ENCODE measurements at regions not wholly inside any gene's neighbourhood (a gene's known extent, or its start where the extent isn't known, plus 50 kb on each side); places are given as distances from the start of the nearest gene placed in this dataset.

GRCh38 chr1:115492019-115492595, 149.7 kb upstream of the VANGL1 start:
- H3K36me3 ChIP-seq = no peaks in the 10 kb centered on the region
- TF ChIP-seq EP300 (IDR thresholded peaks at IDR 0.05) (no peak), POLR2A (IDR thresholded peaks at IDR 0.05) (no peak), CTCF (IDR thresholded peaks at IDR 0.05) (no peak)
- H3K4me1 ChIP-seq = no peaks in the 10 kb centered on the region
- no peaks in the 10 kb centered on the region for H3K9me3 ChIP-seq
- H3K27me3 ChIP-seq = no peaks in the 10 kb centered on the region
- no peak for DNase-seq (ENCODE audit: low spot score in 2 of 2)
- H3K4me3 ChIP-seq = no peak overlapping the region
- H3K27ac ChIP-seq = no peak overlapping the region
- WGBS, 2 donors = 33 to 55% methylated on average over 4 of the region's 4 CpGs

- no peaks in the 10 kb centered on the region for H3K36me3 ChIP-seq
- H3K9me3 ChIP-seq = no peaks in the 10 kb centered on the region
- TF ChIP-seq CTCF (IDR thresholded peaks at IDR 0.05) = no peak
- TF ChIP-seq POLR2A (IDR thresholded peaks at IDR 0.05) = no peak
- TF ChIP-seq EP300 (IDR thresholded peaks at IDR 0.05) = no peak
- WGBS, 2 donors = 91 to 93% methylated on average over 9 of the region's 9 CpGs
- no peaks in the 10 kb centered on the region for H3K27me3 ChIP-seq
- no peak overlapping the region for H3K27ac ChIP-seq
- no peak for DNase-seq (ENCODE audit: low spot score in 2 of 2)
- no peak overlapping the region for H3K4me3 ChIP-seq
- H3K4me1 ChIP-seq = no peaks in the 10 kb centered on the region
These were observed 150.3 kb upstream of the VANGL1 start for GRCh38 chr1:115491298-115492018.

GRCh38 chr1:115479055-115479482, 141.0 kb upstream of the NGF start:
- no peak overlapping the region for H3K4me3 ChIP-seq
- no peaks in the 10 kb centered on the region for H3K36me3 ChIP-seq
- no peaks in the 10 kb centered on the region for H3K4me1 ChIP-seq
- DNase-seq (ENCODE audit: low spot score in 2 of 2) = no peak
- no peaks in the 10 kb centered on the region for H3K9me3 ChIP-seq
- H3K27ac ChIP-seq = no peak overlapping the region
- H3K27me3 ChIP-seq = no peaks in the 10 kb centered on the region
- WGBS, 2 donors = 29 to 38% methylated on average over 18 to 20 of the region's 22 CpGs
- TF ChIP-seq EP300 (IDR thresholded peaks at IDR 0.05) (no peak), CTCF (IDR thresholded peaks at IDR 0.05) (no peak), POLR2A (IDR thresholded peaks at IDR 0.05) (no peak)

GRCh38 chr1:115477071-115477470, 139.0 kb upstream of the NGF start:
- Histone ChIP-seq H3K4me1 (no peaks in the 10 kb centered on the region), H3K4me3 (no peak overlapping the region), H3K36me3 (no peaks in the 10 kb centered on the region), H3K27ac (no peak overlapping the region), H3K27me3 (no peaks in the 10 kb centered on the region), H3K9me3 (no peaks in the 10 kb centered on the region)
- no peak for DNase-seq (ENCODE audit: low spot score in 2 of 2)
- no peak for TF ChIP-seq POLR2A (IDR thresholded peaks at IDR 0.05)
- no peak for TF ChIP-seq CTCF (IDR thresholded peaks at IDR 0.05)
- no peak for TF ChIP-seq EP300 (IDR thresholded peaks at IDR 0.05)
- WGBS, 2 donors = 97 to 98% methylated on average over 6 to 7 of the region's 7 CpGs

GRCh38 chr1:115476616-115477015, 138.6 kb upstream of the NGF start:
- Histone ChIP-seq H3K27ac (no peak overlapping the region), H3K36me3 (no peaks in the 10 kb centered on the region), H3K9me3 (no peaks in the 10 kb centered on the region), H3K27me3 (no peaks in the 10 kb centered on the region), H3K4me1 (no peaks in the 10 kb centered on the region), H3K4me3 (no peak overlapping the region)
- DNase-seq (ENCODE audit: low spot score in 2 of 2) = no peak
- no peak for TF ChIP-seq EP300 (IDR thresholded peaks at IDR 0.05)
- no peak for TF ChIP-seq POLR2A (IDR thresholded peaks at IDR 0.05)
- TF ChIP-seq CTCF (IDR thresholded peaks at IDR 0.05) = no peak
- WGBS, 2 donors = 57 to 65% methylated on average over 2 of the region's 2 CpGs
